Putamen (tissue), 1 donor: ENCODE measurements at regions not wholly inside any gene's neighbourhood (a gene's known extent, or its start where the extent isn't known, plus 50 kb on each side); places are given as distances from the start of the nearest gene placed in this dataset.

ENCODE experiments used
- DNase-seq: peaks from one replicate; pipeline ENCODE4 v3.0.0-alpha.2; 2016; ENCODE audit warnings: low spot score

- no peak for DNase-seq
Measured at GRCh38 chr5:24714746-24715145, 70.0 kb upstream of the CDH10 start.

DNA sequence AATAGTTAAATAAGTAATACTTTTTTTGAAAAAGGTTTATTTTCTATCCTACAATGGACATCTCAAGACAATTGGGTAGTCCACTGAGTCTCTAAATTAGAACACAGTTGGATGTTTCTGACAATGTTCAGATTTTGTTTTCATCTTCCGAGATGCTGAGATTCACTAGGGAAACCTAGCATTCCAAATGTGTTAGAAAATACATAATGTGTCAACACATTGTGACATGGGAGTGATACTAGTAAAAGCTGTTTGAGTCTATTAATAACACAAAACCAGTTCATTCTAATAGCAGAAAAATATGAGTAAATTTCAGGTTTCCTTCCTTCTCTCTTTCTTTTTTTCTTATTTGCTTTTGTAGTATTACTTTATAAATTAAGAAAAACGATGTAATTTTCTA, 68.2 kb upstream of the CDH10 start:
- no peak for DNase-seq

DNA sequence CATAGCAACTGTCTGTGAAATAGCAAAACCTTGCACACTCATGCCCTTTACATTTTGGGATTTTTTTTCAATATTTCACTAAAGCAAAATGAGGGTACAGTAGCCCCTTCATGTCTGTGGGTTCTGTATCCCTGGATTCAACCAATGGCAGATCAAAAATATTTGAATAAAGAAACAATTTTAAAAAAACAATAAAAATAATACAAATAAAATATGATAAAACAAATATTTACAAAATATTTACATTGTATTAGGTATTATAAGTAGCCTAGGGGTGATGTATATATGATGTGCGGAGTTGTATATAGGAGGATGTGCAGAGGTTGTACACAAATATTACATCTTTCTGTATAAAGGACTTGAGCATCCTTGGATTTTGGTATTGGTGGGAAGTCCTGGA, 67.3 kb upstream of the CDH10 start:
- DNase-seq, result no peak

GRCh38 chr5:24703934-24704333, 59.2 kb upstream of the CDH10 start:
- DNase-seq, result no peak
